ENCODE measurements at regions not wholly inside any gene's neighbourhood (a gene's known extent, or its start where the extent isn't known, plus 50 kb on each side); places are given as distances from the start of the nearest gene placed in this dataset.
"Not testable (repeated sequence)": the region's sequence is repeated elsewhere in the genome, so short reads cannot be mapped to it uniquely, and the experiment has no call there.

GRCh38 chr14:105935384-105935783, 409.0 kb downstream of the TMEM121 start:
- no peak for ATAC-seq
- H3K27me3 Mint-ChIP-seq, result peaks cover 33% of the 10 kb centered on the region
- no peaks in the 10 kb centered on the region for H3K4me1 Mint-ChIP-seq
- H3K9me3 Mint-ChIP-seq, result peaks cover 10 to 33% of the 10 kb centered on the region in 2 donors
- no peak overlapping the region for H3K4me3 Mint-ChIP-seq
- no peak for DNase-seq
- no peak overlapping the region for H3K27ac Mint-ChIP-seq

GRCh38 chr14:105937253-105938054, 411.1 kb downstream of the TMEM121 start:
- DNase-seq (no peak), ATAC-seq (no peak)
- Mint-ChIP-seq H3K4me3 (no peak overlapping the region), H3K27ac (no peak overlapping the region), H3K9me3 (peaks cover 10 to 36% of the 10 kb centered on the region in 2 donors), H3K27me3 (peaks cover 16% of the 10 kb centered on the region), H3K4me1 (no peaks in the 10 kb centered on the region)

GRCh38 chr14:105938055-105938863, 411.9 kb downstream of the TMEM121 start:
- no peaks in the 10 kb centered on the region for H3K4me1 Mint-ChIP-seq
- H3K4me3 Mint-ChIP-seq, result no peak overlapping the region
- H3K27ac Mint-ChIP-seq, result no peak overlapping the region
- H3K9me3 Mint-ChIP-seq, result peaks cover 10 to 36% of the 10 kb centered on the region in 2 donors
- no peak for DNase-seq
- no peak for ATAC-seq
- H3K27me3 Mint-ChIP-seq, result peaks cover 13% of the 10 kb centered on the region

GRCh38 chr14:105938959-105939358, 412.6 kb downstream of the TMEM121 start:
- H3K27me3 Mint-ChIP-seq, result peaks cover 6% of the 10 kb centered on the region

GRCh38 chr14:105939810-105940508, 413.6 kb downstream of the TMEM121 start:
- Mint-ChIP-seq H3K4me1 (peaks cover 5% of the 10 kb centered on the region), H3K9me3 (peaks cover 10 to 36% of the 10 kb centered on the region in 2 donors), H3K27me3 (peaks cover 1% of the 10 kb centered on the region), H3K4me3 (no peak overlapping the region), H3K27ac (no peak overlapping the region)
- ATAC-seq (no peak), DNase-seq (no peak)

More at GRCh38 chr14:105938959-105939358, 412.6 kb downstream of the TMEM121 start:
- DNase-seq, result no peak
- Mint-ChIP-seq H3K4me3 (no peak overlapping the region), H3K27ac (no peak overlapping the region), H3K4me1 (no peaks in the 10 kb centered on the region), H3K9me3 (peaks cover 10 to 36% of the 10 kb centered on the region in 2 donors)
- no peak for ATAC-seq

- Mint-ChIP-seq H3K27me3 (peaks cover 6% of the 10 kb centered on the region), H3K4me3 (no peak overlapping the region), H3K9me3 (peaks cover 10 to 29% of the 10 kb centered on the region in 2 donors), H3K4me1 (peaks cover 9% of the 10 kb centered on the region), H3K27ac (no peak overlapping the region)
- DNase-seq (no peak), ATAC-seq (peak; percentile 29)
Observed at GRCh38 chr14:105940534-105941225, 414.3 kb downstream of the TMEM121 start.

- H3K27me3 Mint-ChIP-seq, result peaks cover 6% of the 10 kb centered on the region
- ATAC-seq (no peak), DNase-seq (no peak)
- no peak overlapping the region for H3K27ac Mint-ChIP-seq
- H3K4me3 Mint-ChIP-seq, result no peak overlapping the region
- H3K9me3 Mint-ChIP-seq, result peaks cover 10 to 29% of the 10 kb centered on the region in 2 donors
- H3K4me1 Mint-ChIP-seq, result peaks cover 9% of the 10 kb centered on the region
Observed at GRCh38 chr14:105941226-105942166, 415.1 kb downstream of the TMEM121 start.

- peaks cover 10 to 24% of the 10 kb centered on the region in 2 donors for H3K9me3 Mint-ChIP-seq
- H3K4me1 Mint-ChIP-seq, H3K27me3 Mint-ChIP-seq, H3K27ac Mint-ChIP-seq, H3K4me3 Mint-ChIP-seq, DNase-seq, ATAC-seq: not testable (repeated sequence)
Observed at GRCh38 chr14:105942725-105943124, 416.3 kb downstream of the TMEM121 start.

GRCh38 chr14:105943973-105944602, 417.7 kb downstream of the TMEM121 start:
- peaks cover 3 to 15% of the 10 kb centered on the region in 2 donors for H3K9me3 Mint-ChIP-seq
- ATAC-seq (no peak), DNase-seq (no peak)
- H3K27ac Mint-ChIP-seq, result no peak overlapping the region
- H3K27me3 Mint-ChIP-seq, result peaks cover 6% of the 10 kb centered on the region
- no peak overlapping the region for H3K4me3 Mint-ChIP-seq
- peaks cover 11% of the 10 kb centered on the region for H3K4me1 Mint-ChIP-seq

GRCh38 chr14:105944632-105945610, 418.5 kb downstream of the TMEM121 start:
- H3K4me3 Mint-ChIP-seq, result peak overlapping the region in 1 of 2 donors; percentile 7
- H3K4me1 Mint-ChIP-seq, result peaks cover 15% of the 10 kb centered on the region
- H3K27ac Mint-ChIP-seq, result no peak overlapping the region
- ATAC-seq (peak; percentile 86), DNase-seq (peak; percentile 77 to 80)
- H3K9me3 Mint-ChIP-seq, result peaks cover 0 to 7% of the 10 kb centered on the region in 2 donors
- peaks cover 6% of the 10 kb centered on the region for H3K27me3 Mint-ChIP-seq

- H3K4me1 Mint-ChIP-seq, result peaks cover 15% of the 10 kb centered on the region
- peaks cover 6% of the 10 kb centered on the region for H3K27me3 Mint-ChIP-seq
- H3K9me3 Mint-ChIP-seq, result no peaks in the 10 kb centered on the region
- no peak overlapping the region for H3K4me3 Mint-ChIP-seq
- ATAC-seq (peak; percentile 49), DNase-seq (no peak)
- no peak overlapping the region for H3K27ac Mint-ChIP-seq
Observed at GRCh38 chr14:105945896-105946295, 419.5 kb downstream of the TMEM121 start.

GRCh38 chr14:105947599-105947998, 421.2 kb downstream of the TMEM121 start:
- no peaks in the 10 kb centered on the region for H3K9me3 Mint-ChIP-seq
- H3K27me3 Mint-ChIP-seq, result peaks cover 17% of the 10 kb centered on the region
- DNase-seq, result no peak
- peaks cover 15% of the 10 kb centered on the region for H3K4me1 Mint-ChIP-seq
- H3K4me3 Mint-ChIP-seq, result no peak overlapping the region
- no peak for ATAC-seq
- H3K27ac Mint-ChIP-seq, result no peak overlapping the region

GRCh38 chr14:105948955-105949354, 422.6 kb downstream of the TMEM121 start:
- DNase-seq, H3K9me3 Mint-ChIP-seq, ATAC-seq, H3K4me3 Mint-ChIP-seq, H3K27ac Mint-ChIP-seq: not testable (repeated sequence)
- H3K27me3 Mint-ChIP-seq, result peaks cover 27% of the 10 kb centered on the region
- peaks cover 15% of the 10 kb centered on the region for H3K4me1 Mint-ChIP-seq

Data from stimulated activated naive CD8-positive, alpha-beta T cell treated with anti-CD3 and anti-CD28 coated beads, Interleukin-15, amount 100 ng/mL, for 72 hours (primary cell).